HCT116 (cell line): ENCODE measurements at regions not wholly inside any gene's neighbourhood (a gene's known extent, or its start where the extent isn't known, plus 50 kb on each side); places are given as distances from the start of the nearest gene placed in this dataset.

Experiments
- ATAC-seq: fragments of 200-7000 bp; cut with Tn5 transposase; 2 replicates; pipeline ENCODE4 v1.9.1; 2020; ENCODE audit warnings: mild to moderate bottlenecking, moderate library complexity
- BruUV-seq: library from RNA; stranded (reverse); fragments of 400-500 nt; replicated peaks from 2 replicates; lab custom pipeline; 2021; lab: Mats Ljungman, UMichigan
- CTCF ChIA-PET: fragments of 300-600 bp; sonication (Branson Sonifier 250); formaldehyde crosslinking; loops from one replicate; lab custom pipeline; 2021; ENCODE audit warnings: antibody characterized with exemption; lab: Charles Lee
- POLR2A ChIA-PET: fragments of 300-600, 350-600 bp; sonication (Branson Sonifier 250); formaldehyde crosslinking; loops from one replicate; lab custom pipeline; 2021; ENCODE audit warnings: antibody characterized with exemption; lab: Charles Lee
- RAD21 ChIA-PET, 2 experiments: fragments of 300-600 bp; sonication (Branson Sonifier 250); formaldehyde crosslinking; loops; one replicate each; lab custom pipeline; 2023; ENCODE audit warnings: low total read pairs in 2 of 2; ENCODE audit not compliant: uncharacterized antibody in 2 of 2, unreplicated experiment in 2 of 2, low non-redundant PET in 1 of 2; lab: Charles Lee
- DNase-seq: peaks from one replicate; pipeline ENCODE4 v3.0.0-alpha.2; 2010; ENCODE audit warnings: low read depth, low spot score
- H2AFZ ChIP-seq: fragments of 200-600 bp; shearing (Covaris generic), sonication (generic); 2 replicates; pipeline ENCODE4 v1.6.1; 2017; ENCODE audit warnings: low read depth, mixed run types, mixed read lengths, antibody characterized with exemption, low read length; ENCODE audit not compliant: poor library complexity, severe bottlenecking
- H3K27ac ChIP-seq: 2 replicates; pipeline ENCODE4 v1.5.1; 2012; ENCODE audit warnings: low read depth, low read length
- H3K27me3 ChIP-seq: fragments of 200-600 bp; sonication (generic); 2 replicates; pipeline ENCODE4 v1.6.1; 2016; ENCODE audit warnings: mixed run types, low read length, mixed read lengths; ENCODE audit not compliant: insufficient read depth
- H3K36me3 ChIP-seq, 2 experiments: fragments of 200-500 bp in 1 of 2; fragments of 200-600 bp in 1 of 2; sonication (Bioruptor generic) in 1 of 2; sonication (generic) in 1 of 2; 2 replicates each; pipeline versions ENCODE4 v1.5.1 to v1.6.1; 2014 to 2016; ENCODE audit warnings: low read length in 2 of 2, inconsistent platforms in 1 of 2, mixed read lengths in 1 of 2, mixed run types in 1 of 2; ENCODE audit not compliant: insufficient read depth in 2 of 2, control insufficient read depth in 1 of 2
- H3K4me1 ChIP-seq, 2 experiments: fragments of 200-600 bp in 1 of 2; sonication (generic) in 1 of 2; 2 replicates each; pipeline versions ENCODE4 v1.5.1 to v1.6.1; 2012 to 2017; ENCODE audit warnings: low read length in 2 of 2, inconsistent platforms in 1 of 2, mild to moderate bottlenecking in 1 of 2, mixed read lengths in 1 of 2, mixed run types in 1 of 2, moderate library complexity in 1 of 2; ENCODE audit not compliant: insufficient read depth in 2 of 2, control insufficient read depth in 1 of 2
- H3K4me2 ChIP-seq: fragments of 200-600 bp; sonication (generic); 2 replicates; pipeline ENCODE4 v1.6.1; 2017; ENCODE audit warnings: mixed run types, low read length, mixed read lengths
- H3K4me3 ChIP-seq, 2 experiments: fragments of 200-600 bp in 1 of 2; sonication (generic) in 1 of 2; replicated peaks in 1 of 2; 2 replicates each; pipeline ENCODE4 v1.5.1; 2011 to 2016; ENCODE audit warnings: low read length in 2 of 2, control low read depth in 1 of 2, low read depth in 1 of 2, mild to moderate bottlenecking in 1 of 2, mixed read lengths in 1 of 2, mixed run types in 1 of 2
- H3K79me2 ChIP-seq: fragments of 200-600 bp; sonication (generic); 2 replicates; pipeline ENCODE4 v1.6.1; 2017; ENCODE audit warnings: mild to moderate bottlenecking, mixed run types, low read length, moderate library complexity, mixed read lengths; ENCODE audit not compliant: insufficient read depth
- H3K9ac ChIP-seq: fragments of 200-600 bp; sonication (generic); 2 replicates; pipeline ENCODE4 v1.6.1; 2016; ENCODE audit warnings: low read length, mixed read lengths
- H3K9me2 ChIP-seq: fragments of 200-600 bp; sonication (generic), shearing (Covaris generic); 2 replicates; pipeline ENCODE4 v1.6.1; 2017; ENCODE audit warnings: mixed run types, mild to moderate bottlenecking, moderate library complexity; ENCODE audit not compliant: insufficient read depth
- H3K9me3 ChIP-seq, 2 experiments: fragments of 200-500 bp in 1 of 2; fragments of 200-600 bp in 1 of 2; sonication (Bioruptor generic) in 1 of 2; sonication (generic) in 1 of 2; 2 replicates each; pipeline ENCODE4 v1.6.1; 2014 to 2017; ENCODE audit warnings: low read length in 2 of 2, mixed read lengths in 2 of 2, inconsistent platforms in 1 of 2, low read depth in 1 of 2, mild to moderate bottlenecking in 1 of 2, mixed run types in 1 of 2, moderate library complexity in 1 of 2; ENCODE audit not compliant: control insufficient read depth in 1 of 2, insufficient read depth in 1 of 2
- H4K20me1 ChIP-seq: fragments of 200-600 bp; sonication (generic), shearing (Covaris generic); 2 replicates; pipeline ENCODE4 v1.6.1; 2017; ENCODE audit warnings: mixed run types, mild to moderate bottlenecking, moderate library complexity; ENCODE audit not compliant: insufficient read depth
- CEBPB ChIP-seq: IDR thresholded peaks from 2 replicates; pipeline ENCODE4 v1.6.1; 2012; ENCODE audit warnings: low read depth
- ELF1 ChIP-seq: IDR thresholded peaks from 2 replicates; pipeline ENCODE4 v1.6.1; 2012; ENCODE audit warnings: low read depth, borderline replicate concordance
- EZH2 ChIP-seq: fragments of 200-600 bp; sonication (generic); IDR thresholded peaks from 2 replicates; pipeline ENCODE4 v1.6.1; 2017; ENCODE audit warnings: antibody characterized with exemption, mixed run types
- FOSL1 ChIP-seq: IDR thresholded peaks from 2 replicates; pipeline ENCODE4 v1.6.1; 2012; ENCODE audit warnings: low read depth
- JUND ChIP-seq: IDR thresholded peaks from 2 replicates; pipeline ENCODE4 v1.6.1; 2012
- RAD21 ChIP-seq: IDR thresholded peaks from 2 replicates; pipeline ENCODE4 v1.6.1; 2012; ENCODE audit warnings: low read depth, mild to moderate bottlenecking
- SP1 ChIP-seq: IDR thresholded peaks from 2 replicates; pipeline ENCODE4 v1.6.1; 2012; ENCODE audit warnings: low read depth
- SRF ChIP-seq: IDR thresholded peaks from 2 replicates; pipeline ENCODE4 v1.6.1; 2012; ENCODE audit warnings: low read depth
- YY1 ChIP-seq: IDR thresholded peaks from 2 replicates; pipeline ENCODE4 v1.6.1; 2011; ENCODE audit warnings: low read length, low read depth, moderate library complexity, mild to moderate bottlenecking; ENCODE audit not compliant: insufficient replicate concordance; ENCODE audit errors: extremely low read depth
- ZNF274 ChIP-seq: fragments of 200-500 bp; sonication (Bioruptor generic); IDR thresholded peaks from 2 replicates; pipeline ENCODE4 v1.6.1; 2014; ENCODE audit warnings: mild to moderate bottlenecking, low read depth, low read length, inconsistent platforms
- intact Hi-C: fragments of 100-400 bp; cut with micrococcal nuclease; formaldehyde crosslinking; loops from 2 replicates; pipeline ENCODE4 v1.10.0; 2022
- TF ChIP-seq, protein P1 (sequence below): IDR thresholded peaks from 2 replicates; pipeline ENCODE4 v1.6.1; 2012; ENCODE audit warnings: low read depth

DNA sequence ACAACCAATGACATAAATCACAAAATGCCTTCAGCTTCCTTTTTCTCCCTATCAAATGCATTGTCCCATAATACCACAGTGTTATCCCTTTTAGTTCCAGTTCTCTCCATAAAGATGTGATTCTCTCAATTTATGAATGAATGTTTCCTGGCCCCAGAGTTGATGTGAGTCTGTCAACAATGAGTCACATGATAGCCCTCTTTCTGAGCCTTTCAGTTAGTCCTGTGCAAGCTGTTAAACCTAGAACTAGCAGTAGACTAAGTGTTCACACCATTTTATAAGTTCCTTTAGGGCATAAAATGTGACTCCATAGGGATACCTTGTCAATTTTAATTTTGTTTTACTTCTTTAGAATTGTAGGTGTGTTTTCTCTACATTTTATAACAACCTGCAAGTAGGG lies 129.5 kb downstream of the PABPC4L start:
- ChIA-PET RAD21 (no interaction called here), CTCF (no interaction called here), POLR2A (no interaction called here)
- Histone ChIP-seq H3K79me2 (no peaks in the 10 kb centered on the region), H4K20me1 (no peaks in the 10 kb centered on the region), H3K36me3 (no peaks in the 10 kb centered on the region), H3K4me2 (no peak overlapping the region), H3K4me1 (no peaks in the 10 kb centered on the region), H3K9me3 (no peaks in the 10 kb centered on the region), H3K27me3 (no peaks in the 10 kb centered on the region), H3K4me3 (no peak overlapping the region), H3K9ac (no peak overlapping the region), H2AFZ (no peak overlapping the region), H3K27ac (no peak overlapping the region), H3K9me2 (no peaks in the 10 kb centered on the region)
- intact Hi-C loops, result no loop called here
- TF ChIP-seq, protein P1, sequence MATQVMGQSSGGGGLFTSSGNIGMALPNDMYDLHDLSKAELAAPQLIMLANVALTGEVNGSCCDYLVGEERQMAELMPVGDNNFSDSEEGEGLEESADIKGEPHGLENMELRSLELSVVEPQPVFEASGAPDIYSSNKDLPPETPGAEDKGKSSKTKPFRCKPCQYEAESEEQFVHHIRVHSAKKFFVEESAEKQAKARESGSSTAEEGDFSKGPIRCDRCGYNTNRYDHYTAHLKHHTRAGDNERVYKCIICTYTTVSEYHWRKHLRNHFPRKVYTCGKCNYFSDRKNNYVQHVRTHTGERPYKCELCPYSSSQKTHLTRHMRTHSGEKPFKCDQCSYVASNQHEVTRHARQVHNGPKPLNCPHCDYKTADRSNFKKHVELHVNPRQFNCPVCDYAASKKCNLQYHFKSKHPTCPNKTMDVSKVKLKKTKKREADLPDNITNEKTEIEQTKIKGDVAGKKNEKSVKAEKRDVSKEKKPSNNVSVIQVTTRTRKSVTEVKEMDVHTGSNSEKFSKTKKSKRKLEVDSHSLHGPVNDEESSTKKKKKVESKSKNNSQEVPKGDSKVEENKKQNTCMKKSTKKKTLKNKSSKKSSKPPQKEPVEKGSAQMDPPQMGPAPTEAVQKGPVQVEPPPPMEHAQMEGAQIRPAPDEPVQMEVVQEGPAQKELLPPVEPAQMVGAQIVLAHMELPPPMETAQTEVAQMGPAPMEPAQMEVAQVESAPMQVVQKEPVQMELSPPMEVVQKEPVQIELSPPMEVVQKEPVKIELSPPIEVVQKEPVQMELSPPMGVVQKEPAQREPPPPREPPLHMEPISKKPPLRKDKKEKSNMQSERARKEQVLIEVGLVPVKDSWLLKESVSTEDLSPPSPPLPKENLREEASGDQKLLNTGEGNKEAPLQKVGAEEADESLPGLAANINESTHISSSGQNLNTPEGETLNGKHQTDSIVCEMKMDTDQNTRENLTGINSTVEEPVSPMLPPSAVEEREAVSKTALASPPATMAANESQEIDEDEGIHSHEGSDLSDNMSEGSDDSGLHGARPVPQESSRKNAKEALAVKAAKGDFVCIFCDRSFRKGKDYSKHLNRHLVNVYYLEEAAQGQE, result no peak
- TF ChIP-seq JUND, result no peak
- no peak for TF ChIP-seq YY1
- no peak for TF ChIP-seq EZH2
- TF ChIP-seq ZNF274, result no peak
- BruUV-seq, result no TSS peak
- no peak for DNase-seq
- no peak for ATAC-seq

DNA sequence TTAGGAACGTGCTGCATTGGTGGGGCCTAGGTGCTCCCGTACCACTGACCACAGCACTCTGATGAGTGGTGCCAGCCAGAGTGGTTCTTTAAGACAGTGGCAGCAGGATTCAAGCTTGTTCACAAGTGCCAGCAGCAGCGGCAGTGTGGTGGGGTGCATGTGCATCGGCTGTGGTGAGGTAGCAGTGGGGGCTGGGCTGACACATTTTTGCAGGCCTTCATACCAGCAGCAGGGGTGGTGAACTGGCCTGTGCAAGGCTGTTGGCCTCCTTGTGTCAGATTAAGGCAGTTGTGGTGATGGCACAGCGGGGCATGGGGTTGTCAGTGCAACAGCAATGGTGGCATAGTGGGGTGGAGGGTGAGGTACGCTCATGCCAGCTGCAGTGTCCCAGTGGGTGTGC lies 131.4 kb downstream of the PABPC4L start:
- H3K36me3 ChIP-seq, result no peaks in the 10 kb centered on the region
- CTCF ChIA-PET, result no interaction called here
- H3K9ac ChIP-seq, result no peak overlapping the region
- no peak overlapping the region for H3K4me3 ChIP-seq
- DNase-seq (no peak), ATAC-seq (no peak)
- H3K9me3 ChIP-seq, result no peaks in the 10 kb centered on the region
- no peaks in the 10 kb centered on the region for H4K20me1 ChIP-seq
- no peak overlapping the region for H3K27ac ChIP-seq
- H3K79me2 ChIP-seq, result no peaks in the 10 kb centered on the region
- RAD21 ChIA-PET, result no interaction called here
- no peak overlapping the region for H2AFZ ChIP-seq
- no TSS peak for BruUV-seq
- H3K4me1 ChIP-seq, result no peaks in the 10 kb centered on the region
- H3K4me2 ChIP-seq, result no peak overlapping the region
- H3K9me2 ChIP-seq, result no peaks in the 10 kb centered on the region
- POLR2A ChIA-PET, result no interaction called here
- no peaks in the 10 kb centered on the region for H3K27me3 ChIP-seq
- intact Hi-C loops, result no loop called here
- TF ChIP-seq ELF1 (no peak), EZH2 (no peak), RAD21 (no peak), SRF (no peak), ZNF274 (no peak), SP1 (no peak), FOSL1 (no peak), CEBPB (no peak)
- TF ChIP-seq, protein P1, result no peak
